K562 (cell line): ENCODE measurements at regions not wholly inside any gene's neighbourhood (a gene's known extent, or its start where the extent isn't known, plus 50 kb on each side); places are given as distances from the start of the nearest gene placed in this dataset.

Experiments used
- ATAC-seq: fragments of 200-7000 bp; cut with Tn5 transposase; 3 replicates; pipeline ENCODE4 v1.9.1; 2020; ENCODE audit warnings: moderate library complexity
- BruUV-seq: library from RNA; stranded (reverse); fragments of 400-500 nt; replicated peaks from 2 replicates; lab custom pipeline; 2021; lab: Mats Ljungman, UMichigan
- CTCF ChIA-PET: fragments of 300-600 bp; formaldehyde crosslinking; extraction: SDS; loops from one replicate; lab custom pipeline; 2021; ENCODE audit warnings: low intra/inter-chr PET ratio; lab: Yijun Ruan, JAX
- POLR2A ChIA-PET: fragments of 300-600, 350-650 bp; sonication (Branson Sonifier 250); formaldehyde crosslinking; extraction: SDS; loops from one replicate; lab custom pipeline; 2021; ENCODE audit warnings: antibody characterized with exemption, inconsistent platforms; lab: Yijun Ruan, JAX
- DNase-seq, 4 experiments: peaks; one replicate each; pipeline versions ENCODE4 v3.0.0 to v3.0.0-alpha.2; 2011 to 2018; ENCODE audit warnings: low spot score in 3 of 4, mixed read lengths in 3 of 4; ENCODE audit errors: extremely low read depth in 1 of 4
- FAIRE-seq: peaks from 2 replicates; lab custom pipeline; 2011; peaks lifted over from hg19 to GRCh38; lab: Jason Lieb, UNC
- H2AFZ ChIP-seq: 2 replicates; pipeline ENCODE4 v1.6.0; 2011; ENCODE audit warnings: low read depth, low read length, control low read depth, inconsistent platforms
- H3K27ac ChIP-seq: fragments of 200-600 bp; 3 replicates; pipeline ENCODE4 v1.8.0; 2011; ENCODE audit warnings: low read depth, mild to moderate bottlenecking, control low read depth, inconsistent platforms, low read length, moderate library complexity, mixed read lengths; ENCODE audit errors: extremely low read depth
- H3K27me3 ChIP-seq, 2 experiments: fragments of 300-600 bp in 1 of 2; 2 replicates in 1 of 2; 3 replicates in 1 of 2; pipeline versions ENCODE4 v1.6.0 to v1.8.0; 2011; ENCODE audit warnings: inconsistent platforms in 2 of 2, low read length in 2 of 2, mild to moderate bottlenecking in 1 of 2, mixed read lengths in 1 of 2, moderate library complexity in 1 of 2; ENCODE audit not compliant: control insufficient read depth in 2 of 2, insufficient read depth in 2 of 2
- H3K36me3 ChIP-seq: fragments of 300-600 bp; 3 replicates; pipeline ENCODE4 v1.8.0; 2011; ENCODE audit warnings: mild to moderate bottlenecking, low read length, inconsistent platforms; ENCODE audit not compliant: control insufficient read depth, insufficient read depth
- H3K4me1 ChIP-seq, 2 experiments: fragments of 200-600 bp in 1 of 2; replicated peaks in 1 of 2; 2 replicates in 1 of 2; 3 replicates in 1 of 2; pipeline versions ENCODE4 v1.5.1 to v1.8.0; 2011; ENCODE audit warnings: inconsistent platforms in 2 of 2, low read length in 2 of 2, mild to moderate bottlenecking in 1 of 2, mixed read lengths in 1 of 2, moderate library complexity in 1 of 2; ENCODE audit not compliant: control insufficient read depth in 2 of 2, insufficient read depth in 2 of 2
- H3K4me2 ChIP-seq: 2 replicates; pipeline ENCODE4 v1.6.1; 2011; ENCODE audit warnings: low read length, control low read depth, inconsistent platforms, mixed read lengths; ENCODE audit not compliant: insufficient read depth
- H3K4me3 ChIP-seq: fragments of 200-600 bp; sonication (generic), shearing (Covaris generic); 2 replicates; pipeline ENCODE4 v1.5.1; 2016; ENCODE audit warnings: control low read depth, inconsistent platforms
- H3K79me2 ChIP-seq: fragments of 200-600 bp; 3 replicates; pipeline ENCODE4 v1.8.0; 2011; ENCODE audit warnings: low read length, inconsistent platforms; ENCODE audit not compliant: control insufficient read depth, insufficient read depth
- H3K9ac ChIP-seq, 2 experiments: 2 replicates each; pipeline versions ENCODE4 v1.6.0 to v1.6.1; 2011; ENCODE audit warnings: low read depth in 2 of 2, low read length in 2 of 2, control low read depth in 1 of 2, inconsistent platforms in 1 of 2, mild to moderate bottlenecking in 1 of 2, mixed read lengths in 1 of 2; ENCODE audit not compliant: insufficient read depth in 1 of 2
- H3K9me1 ChIP-seq: one replicate; pipeline ENCODE4 v1.6.0; 2011; ENCODE audit warnings: inconsistent platforms, mild to moderate bottlenecking, low read length, moderate library complexity; ENCODE audit not compliant: control insufficient read depth, insufficient read depth
- H3K9me3 ChIP-seq: replicated peaks from 2 replicates; pipeline ENCODE4 v1.5.1; 2011; ENCODE audit warnings: low read depth, low read length, inconsistent platforms; ENCODE audit not compliant: control insufficient read depth, insufficient read depth
- H4K20me1 ChIP-seq: replicated peaks from 2 replicates; pipeline ENCODE4 v1.6.1; 2011; ENCODE audit warnings: low read length, inconsistent platforms, mixed read lengths; ENCODE audit not compliant: control insufficient read depth, insufficient read depth
- ARID3A ChIP-seq: IDR thresholded peaks from 2 replicates; pipeline ENCODE4 v1.6.1; 2012; ENCODE audit warnings: low read depth, low read length, improper control_type of control experiment, borderline replicate concordance
- ATF1 ChIP-seq, 2 experiments: fragments of 450-650 bp in 1 of 2; IDR thresholded peaks; 2 replicates each; pipeline ENCODE4 v1.6.1; 2016; ENCODE audit warnings: missing compliant biosample characterization in 1 of 2, missing genetic modification characterization in 1 of 2
- CREB1 ChIP-seq, 2 experiments: sonication (generic) in 1 of 2; formaldehyde crosslinking in 1 of 2; IDR thresholded peaks; 2 replicates each; pipeline versions ENCODE4 v1.6.1 to v1.8.0; 2012 to 2022; ENCODE audit warnings: inconsistent platforms in 1 of 2, mild to moderate bottlenecking in 1 of 2, missing genetic modification reagents in 1 of 2, moderate library complexity in 1 of 2
- DNMT1 ChIP-seq: fragments of 450-650 bp; IDR thresholded peaks from 2 replicates; pipeline ENCODE4 v1.6.1; 2016; ENCODE audit warnings: antibody characterized with exemption, mild to moderate bottlenecking
- FIP1L1 ChIP-seq: fragments of 200-400 bp; formaldehyde crosslinking; IDR thresholded peaks from 2 replicates; pipeline ENCODE4 v1.6.1; 2018; ENCODE audit warnings: mild to moderate bottlenecking, low read depth, low read length; ENCODE audit not compliant: poor library complexity, severe bottlenecking
- KDM4B ChIP-seq, 2 experiments: fragments of 450-650 bp in 1 of 2; sonication (generic) in 1 of 2; IDR thresholded peaks; 2 replicates each; pipeline ENCODE4 v1.6.1; 2016 to 2017; ENCODE audit warnings: borderline replicate concordance in 2 of 2, antibody characterized with exemption in 1 of 2, low read depth in 1 of 2, mild to moderate bottlenecking in 1 of 2
- KLF1 ChIP-seq: fragments of 450-650 bp; IDR thresholded peaks from 2 replicates; pipeline ENCODE4 v1.6.1; 2016; ENCODE audit warnings: missing genetic modification characterization, missing compliant biosample characterization
- MAZ ChIP-seq, 2 experiments: fragments of 450-650 bp in 1 of 2; sonication (generic) in 1 of 2; formaldehyde crosslinking; IDR thresholded peaks in 1 of 2; conservative IDR thresholded peaks in 1 of 2; 2 replicates each; pipeline versions ENCODE4 v1.4.0 to v1.5.0; 2020; ENCODE audit warnings: mild to moderate bottlenecking in 1 of 2, missing genetic modification reagents in 1 of 2
- POLR2AphosphoS2 ChIP-seq: IDR thresholded peaks from 2 replicates; pipeline ENCODE4 v1.6.1; 2012; ENCODE audit warnings: low read length, improper control_type of control experiment
- XRCC4 ChIP-seq: IDR thresholded peaks from one replicate; pipeline ENCODE4 v1.6.1; 2011; ENCODE audit not compliant: insufficient read depth, insufficient read length; ENCODE audit errors: extremely low read depth
- ZNF639 ChIP-seq, 2 experiments: fragments of 200-800 bp in 1 of 2; sonication (Bioruptor generic) in 1 of 2; sonication (generic) in 1 of 2; formaldehyde crosslinking in 1 of 2; IDR thresholded peaks in 1 of 2; conservative IDR thresholded peaks in 1 of 2; 2 replicates each; pipeline versions ENCODE4 v1.5.0 to v1.6.1; 2016 to 2020; ENCODE audit warnings: missing compliant biosample characterization in 1 of 2, missing genetic modification characterization in 1 of 2, missing genetic modification reagents in 1 of 2
- WGBS: fragments of 100-300 bp; shearing (Covaris generic); methylation state at CpG from one replicate; pipeline ENCODE4 v1.1.6; 2016; ENCODE audit warnings: low coverage, mixed read lengths; ENCODE audit not compliant: insufficient coverage; ENCODE audit errors: missing lambda C conversion rate; 5-methylcytosine and 5-hydroxymethylcytosine counted together
- in situ Hi-C: fragments of 300-500 bp; cut with MboI; formaldehyde crosslinking; loops from 4 replicates; pipeline ENCODE4 v1.15.0; 2018; ENCODE audit warnings: inconsistent platforms, mixed read lengths
- intact Hi-C: fragments of 100-400 bp; cut with micrococcal nuclease; formaldehyde crosslinking; loops from 2 replicates; pipeline ENCODE4 v1.14.2; 2022

GRCh38 chr13:112193463-112194166 is 126.7 kb downstream of the SOX1 start:
- TF ChIP-seq KLF1 (tag) (no peak), XRCC4 (no peak)
- no peaks in the 10 kb centered on the region for H3K36me3 ChIP-seq
- H3K4me1 ChIP-seq: no peaks in the 10 kb centered on the region
- H3K9ac ChIP-seq: no peak overlapping the region
- BruUV-seq: no TSS peak
- no peaks in the 10 kb centered on the region; the same call in 1 of the 2 replicates for H4K20me1 ChIP-seq
- no peak overlapping the region for H2AFZ ChIP-seq
- H3K9me3 ChIP-seq: no peaks in the 10 kb centered on the region
- in situ Hi-C loops (no loop called here), intact Hi-C loops (no loop called here)
- peaks cover 0 to 9% of the 10 kb centered on the region in 2 experiments; a peak in 3 of 5 replicates for H3K27me3 ChIP-seq
- WGBS: 3% methylated on average over 13 of the region's 15 CpGs
- H3K9me1 ChIP-seq: no peaks in the 10 kb centered on the region
- FAIRE-seq: no peak
- H3K4me2 ChIP-seq: no peak overlapping the region
- CTCF ChIA-PET: no interaction called here
- H3K4me3 ChIP-seq: no peak overlapping the region
- POLR2A ChIA-PET: no interaction called here
- no peak overlapping the region for H3K27ac ChIP-seq
- no peak for DNase-seq
- H3K79me2 ChIP-seq: no peaks in the 10 kb centered on the region
- no peak for ATAC-seq

GRCh38 chr13:112194167-112194530 is 127.2 kb downstream of the SOX1 start:
- intact Hi-C loops: no loop called here
- Histone ChIP-seq H3K4me2 (no peak overlapping the region), H3K9ac (no peak overlapping the region), H3K9me3 (no peaks in the 10 kb centered on the region), H3K36me3 (no peaks in the 10 kb centered on the region), H3K27ac (no peak overlapping the region), H4K20me1 (no peaks in the 10 kb centered on the region; the same call in 1 of the 2 replicates), H2AFZ (no peak overlapping the region), H3K79me2 (no peaks in the 10 kb centered on the region), H3K4me3 (no peak overlapping the region), H3K27me3 (peaks cover 0 to 9% of the 10 kb centered on the region in 2 experiments; a peak in 3 of 5 replicates), H3K4me1 (no peaks in the 10 kb centered on the region), H3K9me1 (no peaks in the 10 kb centered on the region)
- in situ Hi-C loops: no loop called here
- 2% methylated on average over 18 of the region's 22 CpGs for WGBS
- ChIA-PET CTCF (no interaction called here), POLR2A (no interaction called here)
- ATAC-seq (no peak), FAIRE-seq (no peak), DNase-seq (no peak)
- no TSS peak for BruUV-seq
- TF ChIP-seq ARID3A (no peak), ATF1 (CRISPR knock-in tag; IDR thresholded peaks at IDR 0.05) (no peak), ATF1 (tag; IDR thresholded peaks at IDR 0.05) (no peak), KDM4B (IDR thresholded peaks at IDR 0.05; ENCODE audit: borderline replicate concordance in 2 of 2, low read depth in 1 of 2) (no peak), ZNF639 (CRISPR knock-in tag; conservative IDR thresholded peaks at IDR 0.05 in 1 of 2, IDR thresholded peaks at IDR 0.05 in 1 of 2) (no peak), FIP1L1 (no peak), POLR2AphosphoS2 (no peak), DNMT1 (no peak), KLF1 (tag) (no peak), MAZ (CRISPR knock-in tag; conservative IDR thresholded peaks at IDR 0.05 in 1 of 2, IDR thresholded peaks at IDR 0.05 in 1 of 2) (no peak), CREB1 (IDR thresholded peaks at IDR 0.05) (no peak), CREB1 (CRISPR knock-in tag; IDR thresholded peaks at IDR 0.05) (no peak)
